ENCODE measurements at regions not wholly inside any gene's neighbourhood (a gene's known extent, or its start where the extent isn't known, plus 50 kb on each side); places are given as distances from the start of the nearest gene placed in this dataset.

- ChIA-PET CTCF (no interaction called here), POLR2A (no interaction called here)
- H3K27ac Mint-ChIP-seq = no peak overlapping the region
- peaks cover 3% of the 10 kb centered on the region for H3K9me3 Mint-ChIP-seq
- H3K36me3 Mint-ChIP-seq (ENCODE audit: low read depth) = no peaks in the 10 kb centered on the region
- H3K4me3 Mint-ChIP-seq = no peak overlapping the region
- intact Hi-C loops (cut with micrococcal nuclease) = no loop called here
- TF ChIP-seq CTCF (IDR thresholded peaks at IDR 0.05) = no peak
- no peaks in the 10 kb centered on the region for H3K4me1 Mint-ChIP-seq
- H3K27me3 Mint-ChIP-seq = no peaks in the 10 kb centered on the region
- ATAC-seq (ENCODE audit: low read depth) = no peak
- DNase-seq = no peak
Measured at GRCh38 chr2:217494557-217494956, 508.2 kb downstream of the TNS1 start.

- CTCF ChIA-PET = no interaction called here
- peaks cover 4% of the 10 kb centered on the region for H3K27me3 Mint-ChIP-seq
- no peak overlapping the region for H3K4me3 Mint-ChIP-seq
- ATAC-seq (ENCODE audit: low read depth) (no peak), DNase-seq (no peak)
- H3K27ac Mint-ChIP-seq = no peak overlapping the region
- H3K4me1 Mint-ChIP-seq = no peaks in the 10 kb centered on the region
- peaks cover 3% of the 10 kb centered on the region for H3K9me3 Mint-ChIP-seq
- intact Hi-C loops (cut with micrococcal nuclease) = no loop called here
- TF ChIP-seq CTCF (IDR thresholded peaks at IDR 0.05) = no peak
- no peaks in the 10 kb centered on the region for H3K36me3 Mint-ChIP-seq (ENCODE audit: low read depth)
- POLR2A ChIA-PET = no interaction called here
Measured at GRCh38 chr2:217491271-217491670, 511.5 kb downstream of the TNS1 start.

GRCh38 chr2:217489145-217489960, 513.4 kb downstream of the TNS1 start:
- CTCF ChIA-PET = no interaction called here
- Mint-ChIP-seq H3K36me3 (ENCODE audit: low read depth) (no peaks in the 10 kb centered on the region), H3K9me3 (peaks cover 3% of the 10 kb centered on the region), H3K4me3 (no peak overlapping the region), H3K27me3 (peaks cover 4% of the 10 kb centered on the region), H3K4me1 (no peaks in the 10 kb centered on the region), H3K27ac (no peak overlapping the region)
- POLR2A ChIA-PET = no interaction called here
- DNase-seq (no peak), ATAC-seq (ENCODE audit: low read depth) (no peak)
- intact Hi-C loops (cut with micrococcal nuclease) = no loop called here
- no peak for TF ChIP-seq CTCF (IDR thresholded peaks at IDR 0.05)

- Mint-ChIP-seq H3K27ac (no peak overlapping the region), H3K4me1 (no peaks in the 10 kb centered on the region), H3K27me3 (peaks cover 11% of the 10 kb centered on the region), H3K4me3 (no peak overlapping the region), H3K36me3 (ENCODE audit: low read depth) (no peaks in the 10 kb centered on the region), H3K9me3 (no peaks in the 10 kb centered on the region)
- ChIA-PET POLR2A (no interaction called here), CTCF (no interaction called here)
- intact Hi-C loops (cut with micrococcal nuclease) = no loop called here
- ATAC-seq (ENCODE audit: low read depth) (no peak), DNase-seq (no peak)
- no peak for TF ChIP-seq CTCF (IDR thresholded peaks at IDR 0.05)
Measured at GRCh38 chr2:217484046-217484445, 518.7 kb downstream of the TNS1 start.

GRCh38 chr2:217482056-217482710, 520.6 kb downstream of the TNS1 start:
- peaks cover 10% of the 10 kb centered on the region for H3K27me3 Mint-ChIP-seq
- H3K4me1 Mint-ChIP-seq = no peaks in the 10 kb centered on the region
- POLR2A ChIA-PET = no interaction called here
- intact Hi-C loops (cut with micrococcal nuclease) = no loop called here
- TF ChIP-seq CTCF (IDR thresholded peaks at IDR 0.05) = no peak
- no peak for ATAC-seq (ENCODE audit: low read depth)
- no peak for DNase-seq
- H3K9me3 Mint-ChIP-seq = no peaks in the 10 kb centered on the region
- no peaks in the 10 kb centered on the region for H3K36me3 Mint-ChIP-seq (ENCODE audit: low read depth)
- H3K4me3 Mint-ChIP-seq = no peak overlapping the region
- CTCF ChIA-PET = no interaction called here
- no peak overlapping the region for H3K27ac Mint-ChIP-seq

All from activated B cell treated with CpG ODN at 0.5 μM for 24 hours (primary cell).